EH (cell line): ENCODE measurements at regions not wholly inside any gene's neighbourhood (a gene's known extent, or its start where the extent isn't known, plus 50 kb on each side); places are given as distances from the start of the nearest gene placed in this dataset.
"Not testable (repeated sequence)": the region's sequence is repeated elsewhere in the genome, so short reads cannot be mapped to it uniquely, and the experiment has no call there.

Experiments used
- DNase-seq: peaks from one replicate; pipeline ENCODE4 v3.0.0-alpha.2; 2015; ENCODE audit warnings: low read depth

DNA sequence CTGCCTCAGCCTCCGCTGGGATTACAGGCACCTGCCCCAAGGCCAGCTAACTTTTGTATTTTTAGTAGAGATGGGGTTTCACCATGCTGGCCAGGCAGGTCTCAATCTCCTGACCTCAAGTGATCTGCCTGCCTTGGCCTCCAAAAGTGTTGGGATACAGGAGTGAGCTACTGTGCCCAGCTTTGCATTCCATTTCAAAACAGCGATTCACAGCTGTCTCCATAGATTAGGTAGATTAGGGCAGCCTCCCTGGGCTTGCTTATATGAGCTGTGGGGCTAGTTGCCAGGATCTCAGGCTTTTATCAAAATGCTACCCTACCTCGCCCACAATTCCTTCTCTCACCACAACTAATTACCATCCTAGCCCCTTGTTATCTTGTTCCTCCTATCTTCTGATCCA lies 176.4 kb upstream of the ZKSCAN2 start:
- no peak for DNase-seq

DNA sequence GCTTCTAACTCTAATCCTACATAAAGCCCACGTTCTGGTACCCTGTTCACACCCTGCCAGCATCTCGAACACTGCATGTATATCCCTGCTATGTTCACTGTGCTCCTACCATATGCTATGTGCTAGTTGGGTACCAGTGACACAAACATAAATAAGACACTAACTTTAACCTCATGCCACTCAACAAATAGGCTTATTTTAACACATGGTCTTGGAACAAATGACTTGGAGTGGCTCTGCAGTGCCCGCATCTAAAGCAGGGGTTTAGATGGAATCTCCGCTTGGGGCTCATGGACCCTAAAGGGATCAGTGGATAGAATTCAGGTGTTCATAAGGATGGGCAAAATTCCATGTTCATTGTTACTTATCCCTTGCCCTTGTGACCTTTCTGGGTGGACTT lies 175.7 kb upstream of the ZKSCAN2 start:
- no peak for DNase-seq

DNA sequence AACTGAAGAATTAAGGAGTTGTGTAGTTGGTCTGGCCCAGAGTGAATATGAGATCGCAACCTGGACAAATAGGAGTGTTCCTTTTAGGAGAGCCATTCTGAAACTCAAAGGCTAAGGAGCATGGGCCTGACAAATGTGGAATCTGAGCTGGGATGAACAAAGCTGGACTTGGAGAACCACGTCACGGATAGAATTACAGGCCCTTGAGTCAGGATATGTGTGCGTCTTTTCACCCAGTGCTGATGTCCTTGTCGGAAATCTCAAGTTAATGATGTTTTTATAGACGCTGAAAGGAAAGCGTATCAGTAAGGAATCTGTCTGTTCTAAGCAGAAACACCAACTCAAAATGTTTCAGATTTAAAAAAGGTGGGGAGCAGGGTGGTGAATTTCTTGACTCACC lies 173.8 kb upstream of the ZKSCAN2 start:
- no peak for DNase-seq

DNA sequence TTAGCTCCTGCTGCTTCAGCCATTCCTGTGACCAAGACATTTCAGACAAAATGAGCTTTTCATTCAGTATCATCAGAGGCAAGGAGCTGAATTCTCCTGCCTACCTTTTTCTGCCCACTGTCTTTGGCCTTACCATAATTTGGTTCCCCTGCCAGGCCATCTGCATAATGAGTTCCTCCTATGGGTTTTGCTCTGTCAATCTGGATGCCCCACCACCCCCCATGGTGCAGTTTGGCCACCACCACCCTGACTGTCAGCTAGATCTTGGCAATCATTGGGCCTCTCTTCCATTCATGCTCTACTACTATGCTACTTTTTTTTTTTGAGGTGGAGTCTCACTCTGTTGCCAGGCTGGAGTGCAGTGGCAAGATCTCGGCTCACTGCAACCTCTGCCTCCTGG lies 169.2 kb upstream of the ZKSCAN2 start:
- DNase-seq: no peak

DNA sequence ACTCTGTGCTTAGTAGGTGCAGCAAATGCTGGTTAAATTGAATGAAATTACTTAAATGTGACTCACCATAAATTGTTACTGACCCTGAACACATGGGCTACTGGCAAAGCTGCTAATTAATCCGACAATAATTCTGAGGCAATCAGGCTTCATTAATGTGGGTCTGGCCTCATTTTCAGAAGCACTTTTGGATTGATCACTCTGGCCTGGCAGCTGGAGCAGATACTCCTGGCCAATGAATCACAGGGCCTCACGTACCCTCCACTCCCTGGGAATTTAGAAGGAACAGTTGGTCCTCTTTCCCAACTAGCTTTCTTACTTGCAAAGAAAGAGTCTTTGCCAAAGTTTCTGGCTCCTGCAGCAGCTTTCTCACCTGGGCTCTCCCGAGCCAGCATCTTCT lies 162.0 kb upstream of the ZKSCAN2 start:
- DNase-seq: no peak

DNA sequence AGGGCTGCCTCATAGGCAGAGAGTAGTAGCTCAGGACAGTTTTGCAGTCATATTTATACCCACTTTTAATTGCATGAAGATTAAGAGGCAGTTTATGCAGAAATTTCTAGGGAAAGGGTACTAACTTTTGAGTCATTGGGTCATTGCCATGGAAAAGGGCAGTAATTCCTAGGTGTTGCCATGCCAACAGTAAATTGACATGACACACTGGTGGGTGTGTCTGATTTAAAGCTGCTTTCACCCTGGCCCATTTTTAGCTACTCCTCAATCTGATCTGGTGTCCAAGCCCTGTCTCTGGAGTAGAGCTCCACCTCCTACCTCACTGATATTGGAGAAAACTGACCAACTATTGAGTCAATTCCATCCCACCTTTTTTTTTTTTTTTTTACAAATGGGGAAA lies 161.5 kb upstream of the ZKSCAN2 start:
- no peak for DNase-seq

DNA sequence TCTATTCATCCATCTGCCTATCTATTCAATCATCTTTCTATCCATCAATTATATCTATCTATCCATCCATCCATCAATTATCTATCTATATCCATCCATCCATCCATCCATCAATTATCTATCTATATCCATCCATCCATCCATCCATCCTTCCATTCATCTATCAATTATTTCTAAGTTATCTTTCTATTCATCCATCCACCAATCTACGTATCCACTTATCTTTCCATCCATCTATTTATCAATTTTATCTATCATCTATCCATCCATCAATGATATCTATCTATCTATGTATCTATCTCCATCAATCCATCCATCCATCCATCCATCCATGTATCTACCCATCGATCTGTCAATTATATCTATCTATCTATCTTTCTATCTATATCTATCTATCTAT lies 158.4 kb upstream of the ZKSCAN2 start:
- no peak for DNase-seq

DNA sequence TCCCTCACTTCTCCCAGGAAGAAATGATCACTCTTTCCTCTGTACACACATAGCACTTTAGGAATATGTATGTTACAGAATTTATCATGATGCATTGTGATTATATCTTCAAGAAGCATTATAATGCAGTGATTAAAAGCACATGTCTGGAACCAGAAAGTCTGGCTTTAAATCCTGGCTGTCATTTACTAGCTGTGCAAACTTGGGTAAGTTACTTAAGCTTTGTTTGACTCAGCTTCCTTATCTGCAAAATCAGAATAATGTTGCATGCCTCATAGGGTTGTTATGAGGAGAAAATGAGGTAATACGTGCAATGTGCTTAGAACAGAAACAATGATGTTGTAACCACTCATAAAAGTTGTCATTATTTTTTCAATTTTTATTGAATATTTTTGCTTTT lies 156.3 kb upstream of the ZKSCAN2 start:
- peak; percentile 7 for DNase-seq

DNA sequence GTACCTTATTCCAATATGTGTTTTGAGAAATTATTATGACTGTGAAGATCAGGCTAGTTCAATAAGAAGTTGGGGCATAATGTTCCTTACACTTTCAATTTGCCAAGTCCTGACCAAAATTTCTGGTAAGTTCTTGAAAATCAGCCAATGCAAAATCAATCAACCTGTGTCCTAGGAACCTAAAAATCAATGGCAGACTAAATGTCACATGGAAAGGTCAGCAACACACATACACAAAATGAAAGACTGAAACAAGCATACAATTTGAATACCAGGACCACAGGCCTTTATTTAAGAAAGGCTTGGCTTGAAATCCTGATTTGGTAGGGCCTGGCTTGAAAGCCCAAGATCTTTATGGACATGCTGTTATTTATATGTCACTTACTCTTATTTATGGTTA lies 155.5 kb upstream of the ZKSCAN2 start:
- DNase-seq: no peak

DNA sequence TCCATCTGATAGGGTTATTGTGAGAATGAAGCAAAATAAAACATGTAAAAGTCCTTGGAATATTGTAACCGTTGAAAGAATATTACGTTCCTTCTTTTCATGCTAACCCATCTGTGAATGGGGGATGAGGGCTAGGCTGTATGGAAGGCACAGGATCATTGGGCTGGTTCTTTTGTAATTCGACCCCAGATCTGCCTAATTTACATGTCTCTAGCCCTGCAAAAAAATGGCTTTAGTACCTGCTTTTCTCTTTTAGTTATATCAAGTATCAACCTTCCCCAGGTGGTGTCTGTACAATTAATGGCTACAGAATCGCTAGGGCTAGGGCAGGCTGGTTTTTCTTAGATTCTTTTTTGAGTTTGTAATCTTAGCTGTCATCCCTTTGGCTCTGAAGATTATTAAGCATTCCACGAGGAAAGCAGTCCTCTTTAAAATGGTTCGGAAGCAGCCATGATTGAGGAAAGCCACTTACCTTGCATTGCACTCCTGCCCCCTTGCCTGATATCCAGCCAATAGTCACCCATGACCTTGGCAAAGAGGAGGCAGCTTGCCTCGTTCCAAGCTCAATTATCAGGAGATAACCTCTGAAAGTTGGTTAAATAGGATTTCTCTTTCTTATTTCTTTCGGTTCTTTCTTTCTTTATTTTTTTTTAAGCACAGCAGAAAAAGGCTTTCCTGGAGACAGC lies 153.9 kb upstream of the ZKSCAN2 start:
- DNase-seq: no peak

DNA sequence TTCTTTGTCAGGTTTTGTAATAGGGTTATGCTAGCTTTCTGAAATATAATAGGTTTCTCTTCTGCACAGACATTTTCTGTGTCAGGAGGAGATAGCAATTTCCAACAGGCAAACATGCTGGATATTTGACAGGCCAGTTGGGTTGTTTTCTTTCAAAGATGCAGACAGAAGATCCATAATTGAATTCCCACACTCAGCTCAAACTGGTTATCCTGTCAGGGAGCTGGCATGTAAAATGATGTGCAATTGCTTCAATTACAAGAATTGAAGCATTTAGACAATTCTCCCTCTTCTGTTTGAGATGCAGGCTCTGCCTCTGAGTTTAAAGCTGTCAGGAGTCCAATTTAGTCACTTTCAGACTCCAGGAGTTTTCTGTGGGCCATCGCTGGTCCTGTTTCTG lies 146.2 kb upstream of the ZKSCAN2 start:
- no peak for DNase-seq

DNA sequence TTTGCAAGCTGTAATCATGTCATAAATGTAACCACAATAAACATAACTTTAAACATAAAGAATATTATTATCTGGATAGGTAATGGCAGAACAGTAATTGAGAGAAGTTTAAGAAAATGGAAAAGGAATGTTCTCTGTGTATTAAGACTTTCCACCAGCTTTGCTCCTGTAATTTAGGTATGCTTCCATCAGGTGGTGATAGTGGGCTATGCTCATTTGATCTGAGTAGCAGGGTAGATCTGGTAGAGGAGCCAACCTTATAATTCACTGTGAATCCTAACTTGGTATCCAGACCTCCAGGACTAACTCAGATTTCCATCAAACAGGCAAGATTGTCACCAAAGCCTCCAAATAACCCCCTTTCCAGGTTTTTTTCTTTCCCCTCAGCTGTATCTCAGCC lies 137.9 kb upstream of the ZKSCAN2 start:
- DNase-seq: no peak

DNA sequence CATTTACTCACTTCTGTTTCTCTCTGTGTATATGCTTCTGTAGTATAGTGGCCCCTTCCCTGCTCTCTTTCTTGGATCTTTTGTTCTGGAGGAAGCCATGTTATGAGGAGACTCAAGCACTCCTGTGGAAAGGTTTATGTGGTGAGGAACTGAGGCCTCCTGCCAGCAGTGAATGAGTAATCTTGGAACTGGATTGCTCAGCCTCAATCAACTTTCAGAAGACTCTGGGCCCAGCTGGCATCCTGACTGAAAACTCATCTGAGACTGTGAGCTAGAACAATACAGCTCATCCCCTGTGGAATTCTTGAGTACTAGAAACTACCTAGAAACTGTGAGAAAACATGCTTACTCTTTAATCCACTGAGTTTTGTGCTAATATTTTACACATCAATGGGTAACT lies 133.1 kb upstream of the ZKSCAN2 start:
- no peak for DNase-seq

DNA sequence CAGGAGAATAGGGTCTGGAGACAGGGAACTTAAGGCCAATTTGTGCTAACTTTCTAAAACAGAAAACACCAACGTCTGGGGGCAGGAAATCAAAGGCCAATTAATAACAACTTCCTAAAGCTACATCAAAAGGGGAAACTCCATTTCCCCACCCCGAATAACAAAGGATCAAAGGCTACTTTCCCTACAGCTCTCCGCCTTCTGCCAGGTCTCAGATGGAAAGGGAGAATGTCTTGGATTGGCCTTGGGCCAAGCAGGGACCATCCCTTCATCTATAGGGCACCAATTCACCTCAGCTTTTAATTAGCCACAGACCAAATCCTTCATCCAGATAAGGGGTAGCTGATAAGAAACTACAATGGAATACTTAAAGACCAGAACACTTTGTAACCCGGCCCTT lies 116.9 kb upstream of the ZKSCAN2 start:
- no peak for DNase-seq

DNA sequence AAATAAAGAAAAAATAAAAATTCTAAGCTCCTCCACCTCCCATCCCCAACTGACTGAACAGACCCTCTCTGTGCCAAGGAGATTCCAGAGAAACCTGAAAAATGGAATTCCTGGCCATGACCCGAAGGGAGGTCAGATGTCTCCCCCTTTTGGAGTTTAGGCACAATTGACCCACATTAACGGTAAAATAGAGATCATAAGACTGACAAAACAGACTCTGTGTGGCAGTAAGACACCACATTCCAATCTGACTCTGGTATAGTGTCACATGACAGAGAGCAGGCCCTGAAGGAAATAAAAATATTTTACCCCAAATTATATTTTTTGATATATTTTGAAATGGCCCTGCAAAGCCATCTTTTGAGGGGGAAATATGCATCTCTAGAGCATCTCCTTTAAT lies 115.1 kb upstream of the ZKSCAN2 start:
- no peak for DNase-seq

DNA sequence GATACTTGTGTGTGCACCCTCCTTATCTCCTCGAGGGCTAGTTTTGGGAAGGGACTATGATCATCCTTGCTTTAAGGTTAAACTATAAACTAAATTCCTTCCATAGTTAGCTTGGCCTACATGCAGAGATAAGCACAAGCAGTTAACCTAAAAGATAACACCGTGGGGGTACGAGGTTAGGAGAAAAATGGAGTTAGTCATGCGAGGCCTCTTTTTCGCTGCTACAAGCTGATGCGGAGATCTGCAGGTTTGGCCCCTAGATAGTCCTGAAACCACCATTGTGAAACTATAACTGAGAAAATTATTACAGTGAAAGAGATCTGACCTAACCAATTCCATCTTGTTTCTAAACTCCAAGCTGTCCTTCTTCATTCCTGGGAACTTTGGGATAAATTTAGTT lies 113.7 kb upstream of the ZKSCAN2 start:
- DNase-seq: no peak

DNA sequence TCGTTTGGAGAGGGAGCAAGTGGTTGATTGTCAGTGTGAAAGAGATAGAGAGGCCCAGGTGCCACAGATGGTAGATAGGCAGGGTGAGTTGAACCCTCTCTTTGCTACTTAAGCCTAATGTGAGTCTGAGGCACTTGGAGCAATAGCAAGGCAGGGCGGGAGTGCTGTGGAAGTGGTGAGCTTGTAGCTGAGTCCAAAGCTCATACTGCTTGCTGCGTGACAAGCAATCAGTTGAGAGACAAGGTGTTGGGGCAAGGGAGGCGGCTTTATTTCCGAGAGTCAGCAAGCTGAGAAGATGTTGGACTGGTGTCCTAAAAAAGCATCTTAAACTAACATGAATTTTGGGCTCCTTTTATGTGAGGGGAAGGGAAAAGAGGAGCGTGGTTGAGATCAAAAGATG lies 112.9 kb upstream of the ZKSCAN2 start:
- no peak for DNase-seq

DNA sequence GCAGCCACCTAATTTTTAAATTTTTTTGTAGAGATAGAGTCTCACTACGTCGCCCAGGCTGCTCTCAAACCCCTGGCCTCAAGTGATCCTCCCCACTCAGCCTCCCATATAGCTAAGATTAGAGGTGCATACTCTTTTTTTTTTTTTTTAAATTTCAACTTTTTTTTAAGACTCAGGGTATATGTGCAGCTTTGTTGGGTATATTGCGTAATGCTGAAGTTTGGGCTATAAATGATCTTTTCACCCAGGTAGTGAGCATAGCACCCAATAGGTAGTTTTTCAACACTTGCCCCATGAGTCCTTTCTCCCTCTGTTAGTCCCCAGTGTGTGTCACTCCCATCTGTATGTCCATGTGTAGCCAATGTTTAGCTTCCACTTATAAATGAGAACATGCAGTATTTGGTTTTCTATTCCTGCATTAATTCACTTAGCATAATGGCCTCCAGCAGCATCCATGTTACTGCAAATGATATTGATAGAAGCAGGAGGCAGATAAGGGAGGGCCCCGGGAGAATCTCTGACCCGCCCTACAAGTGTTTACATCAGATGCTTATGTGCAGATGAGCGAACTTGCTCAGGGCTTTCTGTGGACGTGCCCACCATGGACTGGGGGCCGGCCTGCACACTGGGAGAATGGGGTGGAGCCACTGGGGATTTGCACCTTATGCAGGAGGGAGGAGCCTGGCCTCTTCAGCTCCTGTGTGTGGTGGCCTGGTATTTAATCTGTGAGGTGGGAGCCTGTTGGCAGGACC lies 110.3 kb upstream of the ZKSCAN2 start:
- DNase-seq: no peak

DNA sequence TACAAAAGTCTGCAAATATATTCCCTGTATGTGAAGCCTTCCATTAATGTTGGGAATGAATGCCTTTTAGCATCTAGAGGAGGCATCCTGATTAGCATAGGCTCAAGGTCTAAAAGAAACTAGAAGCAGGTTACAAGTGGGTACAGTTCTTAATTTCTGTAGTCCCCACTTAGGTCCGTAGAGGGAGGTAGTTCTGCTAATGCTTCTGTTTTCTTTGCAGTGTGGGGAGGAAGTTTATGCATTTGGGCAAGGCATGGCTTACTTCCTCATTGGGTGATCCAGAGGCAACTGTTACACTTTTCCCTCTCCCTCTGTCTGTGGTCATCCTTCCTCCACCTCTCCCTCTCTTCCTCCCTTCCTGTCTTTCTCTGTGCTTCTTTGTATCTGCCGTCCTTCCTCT lies 108.4 kb upstream of the ZKSCAN2 start:
- DNase-seq: no peak

DNA sequence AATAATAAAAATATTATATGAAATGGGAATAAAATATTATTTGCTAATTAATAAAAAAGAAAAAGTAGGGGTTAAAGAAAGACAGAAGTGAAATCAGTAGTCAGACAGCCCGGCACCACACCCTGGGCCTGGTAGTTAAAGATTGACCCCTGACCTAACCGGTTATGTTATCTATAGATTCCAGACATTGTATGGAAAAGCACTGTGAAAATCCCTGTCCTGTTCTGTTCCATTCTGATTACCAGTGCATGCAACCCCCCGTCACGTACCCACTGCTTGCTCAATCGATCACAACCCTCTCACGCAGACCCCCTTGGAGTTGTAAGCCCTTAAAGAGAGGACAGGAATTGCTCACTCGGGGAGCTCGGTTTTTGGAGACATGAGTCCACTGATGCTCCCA lies 101.9 kb upstream of the ZKSCAN2 start:
- DNase-seq: not testable (repeated sequence)

DNA sequence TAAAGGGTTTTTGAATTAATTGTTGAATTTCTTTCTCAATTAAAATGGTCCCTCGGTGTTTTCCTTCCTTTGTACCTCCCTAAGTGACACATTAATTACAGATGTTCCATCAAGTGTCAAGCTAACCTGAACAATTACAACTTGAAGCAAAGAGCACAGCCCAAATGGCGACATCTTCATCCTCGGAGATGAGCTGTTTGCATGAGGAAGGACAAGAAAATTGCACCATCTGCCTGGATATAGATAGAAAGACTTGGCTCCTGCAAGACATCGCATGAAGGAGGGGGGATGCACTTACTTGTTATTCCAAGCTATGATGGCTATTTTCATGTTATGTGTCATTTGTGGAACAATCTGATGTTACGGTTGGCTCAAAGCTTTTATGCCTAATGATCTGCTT lies 86.4 kb upstream of the ZKSCAN2 start:
- DNase-seq: no peak

DNA sequence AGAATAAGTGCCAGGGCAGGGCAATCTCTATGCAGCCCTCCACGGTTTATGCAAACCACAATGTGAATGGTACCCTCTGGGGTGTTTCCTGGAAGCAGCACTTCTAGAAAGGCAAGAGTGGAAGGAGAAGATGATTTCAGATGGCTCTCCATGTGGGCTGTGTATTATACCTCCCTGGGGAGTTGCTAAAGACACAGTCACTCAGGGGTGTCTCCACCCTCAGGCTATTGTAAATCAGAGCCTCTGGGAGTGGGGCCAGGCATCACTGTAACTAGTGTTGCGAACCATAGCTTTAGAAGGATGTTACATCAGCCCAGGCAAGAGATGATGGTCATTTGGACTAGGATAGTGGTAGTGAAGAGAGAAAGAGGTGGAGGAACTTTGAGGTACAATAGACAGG lies 83.3 kb upstream of the ZKSCAN2 start:
- no peak for DNase-seq

DNA sequence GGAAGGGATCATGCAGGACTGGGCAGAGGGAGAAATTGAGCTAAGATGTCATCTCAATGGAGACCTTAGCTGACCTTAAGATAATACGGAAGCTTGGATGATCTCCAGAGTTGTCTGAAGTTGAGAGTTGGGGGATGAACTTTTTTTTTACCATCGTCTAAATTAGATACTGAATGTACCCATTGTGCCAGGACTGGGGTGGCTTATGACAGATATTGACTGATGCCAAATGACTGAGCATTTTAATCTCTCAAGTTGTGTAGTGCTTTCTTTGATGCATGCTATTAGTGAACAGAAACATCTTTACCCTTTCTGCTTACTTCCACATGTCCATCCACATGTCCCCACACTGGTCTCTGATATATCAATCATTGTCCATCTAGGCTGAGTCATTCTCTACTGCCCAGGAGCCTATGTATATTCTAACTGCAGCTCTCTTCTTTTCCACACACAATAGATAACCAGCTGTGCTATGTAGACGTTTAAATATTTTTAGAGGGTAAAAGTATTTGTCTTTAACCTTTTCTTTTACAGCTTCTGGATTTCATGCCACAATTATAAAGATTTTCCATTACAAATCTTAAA lies 60.2 kb upstream of the ZKSCAN2 start:
- DNase-seq: no peak

DNA sequence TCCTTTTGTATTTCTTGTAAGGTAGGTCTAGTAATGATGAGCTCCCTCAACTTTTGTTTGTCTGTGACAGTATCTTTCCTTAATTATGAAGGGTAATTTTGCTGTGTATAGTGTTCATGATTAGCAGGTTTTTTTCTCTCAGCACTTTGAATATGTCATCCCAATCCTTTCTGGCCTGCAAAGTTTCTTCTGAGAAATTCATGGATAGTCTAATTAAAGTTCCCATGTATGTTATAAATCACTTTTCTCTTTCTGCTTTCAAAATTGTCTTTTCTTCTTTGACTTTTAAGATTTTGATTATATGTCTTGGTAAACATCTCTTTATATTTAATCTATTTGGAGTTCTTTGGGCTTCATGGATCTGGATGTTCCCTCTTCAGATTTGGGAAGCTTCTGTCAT lies 54.3 kb upstream of the ZKSCAN2 start:
- DNase-seq: no peak
